GM06990 (cell line): ENCODE measurements at regions not wholly inside any gene's neighbourhood (a gene's known extent, or its start where the extent isn't known, plus 50 kb on each side); places are given as distances from the start of the nearest gene placed in this dataset.

Experiments
- DNase-seq: peaks from one replicate; pipeline ENCODE4 v3.0.0-alpha.2; 2011; ENCODE audit not compliant: insufficient read length; ENCODE audit errors: extremely low read depth
- H3K27me3 ChIP-seq: replicated peaks from 2 replicates; pipeline ENCODE4 v1.6.0; 2011; ENCODE audit warnings: low read length; ENCODE audit not compliant: control insufficient read depth, insufficient read depth
- H3K36me3 ChIP-seq: 2 replicates; pipeline ENCODE4 v1.5.1; 2011; ENCODE audit warnings: low read length; ENCODE audit not compliant: control insufficient read depth, insufficient read depth
- H3K4me3 ChIP-seq: replicated peaks from 2 replicates; pipeline ENCODE4 v1.5.1; 2011; ENCODE audit warnings: low read depth, mild to moderate bottlenecking, control low read depth, low read length
- CTCF ChIP-seq: IDR thresholded peaks from 2 replicates; pipeline ENCODE4 v1.5.1; 2011; ENCODE audit warnings: low read length, control low read depth, mild to moderate bottlenecking, inconsistent platforms; ENCODE audit not compliant: insufficient read depth, poor library complexity, severe bottlenecking

GRCh38 chr17:74019860-74020259 lies 183.6 kb upstream of the RPL38 start:
- no peak for DNase-seq
- no peak overlapping the region for H3K4me3 ChIP-seq
- no peak for TF ChIP-seq CTCF
- H3K27me3 ChIP-seq, result no peaks in the 10 kb centered on the region; the same call in none of the 2 replicates
- no peaks in the 10 kb centered on the region for H3K36me3 ChIP-seq

GRCh38 chr17:74020522-74020921 lies 183.0 kb upstream of the RPL38 start:
- Histone ChIP-seq H3K36me3 (no peaks in the 10 kb centered on the region), H3K4me3 (no peak overlapping the region), H3K27me3 (no peaks in the 10 kb centered on the region; the same call in none of the 2 replicates)
- no peak for TF ChIP-seq CTCF
- DNase-seq, result no peak

GRCh38 chr17:74024871-74025531 lies 178.5 kb upstream of the RPL38 start:
- no peak overlapping the region for H3K4me3 ChIP-seq
- no peak for TF ChIP-seq CTCF
- H3K27me3 ChIP-seq, result no peaks in the 10 kb centered on the region; the same call in none of the 2 replicates
- H3K36me3 ChIP-seq, result no peaks in the 10 kb centered on the region
- DNase-seq, result no peak

GRCh38 chr17:74027444-74027843 lies 176.0 kb upstream of the RPL38 start:
- H3K27me3 ChIP-seq, result no peaks in the 10 kb centered on the region; the same call in 1 of the 2 replicates

GRCh38 chr17:74028354-74029116 lies 174.9 kb upstream of the RPL38 start:
- no peak for DNase-seq
- TF ChIP-seq CTCF, result no peak
- no peak overlapping the region for H3K4me3 ChIP-seq
- no peaks in the 10 kb centered on the region for H3K36me3 ChIP-seq
- no peaks in the 10 kb centered on the region; the same call in 1 of the 2 replicates for H3K27me3 ChIP-seq

More at GRCh38 chr17:74027444-74027843, 176.0 kb upstream of the RPL38 start:
- TF ChIP-seq CTCF, result no peak
- no peak overlapping the region for H3K4me3 ChIP-seq
- no peaks in the 10 kb centered on the region for H3K36me3 ChIP-seq
- no peak for DNase-seq
